ENCODE measurements at regions not wholly inside any gene's neighbourhood (a gene's known extent, or its start where the extent isn't known, plus 50 kb on each side); places are given as distances from the start of the nearest gene placed in this dataset.

- no peak for DNase-seq (ENCODE audit: low read depth)
Observed at GRCh38 chr13:27367570-27367969, 56.8 kb upstream of the GTF3A start.

GRCh38 chr13:27370305-27370872 lies 54.0 kb upstream of the GTF3A start:
- DNase-seq (ENCODE audit: low read depth), result no peak

GRCh38 chr13:27371932-27372331 lies 52.5 kb upstream of the GTF3A start:
- DNase-seq (ENCODE audit: low read depth), result no peak

DNA sequence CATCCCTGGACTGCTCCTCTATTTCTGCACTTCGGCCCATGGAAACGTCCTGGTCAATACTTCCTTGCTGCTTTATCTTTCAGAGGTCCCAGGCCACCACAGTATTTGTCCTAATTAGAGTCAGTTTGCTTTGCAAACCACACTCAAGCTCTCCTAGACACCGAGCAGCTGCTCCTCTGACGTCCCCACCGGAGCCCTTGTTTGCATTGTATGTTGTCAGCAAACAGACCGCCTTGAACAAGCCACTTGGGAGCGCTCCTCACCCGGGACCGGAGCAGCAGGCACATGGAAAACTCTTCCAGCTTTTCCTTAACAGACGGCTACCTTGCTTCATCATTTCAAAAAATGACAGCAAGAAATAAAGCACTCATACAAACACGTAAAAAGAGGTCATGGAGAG lies 51.5 kb upstream of the GTF3A start:
- no peak for DNase-seq (ENCODE audit: low read depth)

DNA sequence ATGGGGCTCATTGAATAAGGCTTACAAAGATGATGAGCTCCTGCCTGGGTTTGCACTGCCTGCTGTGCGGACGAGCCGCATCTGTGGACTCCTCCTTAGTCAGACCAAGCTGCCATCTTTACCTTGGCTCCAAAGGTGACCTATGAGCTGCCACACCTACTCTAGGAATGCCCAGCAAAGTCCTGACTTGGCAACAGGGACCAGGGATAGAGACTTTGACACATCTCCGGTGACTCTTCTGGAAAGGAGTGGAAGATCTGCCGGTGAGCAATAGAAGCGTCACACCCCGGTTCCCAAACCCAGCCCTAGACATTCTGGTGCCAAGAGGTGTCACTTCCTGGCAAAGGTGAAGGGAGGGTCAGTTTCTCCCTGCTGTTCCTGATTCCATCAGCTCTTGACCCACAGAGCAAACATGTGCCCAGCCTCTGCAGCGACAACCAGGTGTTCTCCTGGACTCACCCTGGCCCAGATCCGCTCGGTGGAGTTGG lies 50.2 kb upstream of the GTF3A start:
- DNase-seq (ENCODE audit: low read depth), result no peak
